ENCODE measurements at regions not wholly inside any gene's neighbourhood (a gene's known extent, or its start where the extent isn't known, plus 50 kb on each side); places are given as distances from the start of the nearest gene placed in this dataset.
"Not testable (repeated sequence)": the region's sequence is repeated elsewhere in the genome, so short reads cannot be mapped to it uniquely, and the experiment has no call there.

DNA sequence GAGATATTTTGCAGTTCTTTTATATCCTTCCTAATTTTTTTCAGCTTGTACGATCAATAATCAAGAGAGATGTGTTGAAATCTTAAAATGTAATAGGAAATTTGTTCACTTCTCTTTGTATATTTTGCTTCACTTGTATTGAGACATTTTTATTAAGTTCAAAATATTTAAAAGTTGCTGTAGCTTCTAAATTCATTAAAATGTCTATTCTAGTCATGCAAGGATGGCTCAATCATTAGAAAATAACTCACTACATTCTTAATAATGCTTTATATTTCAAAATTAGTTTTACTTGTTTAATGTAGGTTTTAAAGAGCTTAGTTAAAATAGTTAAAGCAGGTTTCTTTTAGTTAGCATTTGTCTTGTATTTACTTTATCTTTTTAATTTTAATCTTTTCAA lies 308.4 kb downstream of the CYRIA start:
- no peak for DNase-seq

DNA sequence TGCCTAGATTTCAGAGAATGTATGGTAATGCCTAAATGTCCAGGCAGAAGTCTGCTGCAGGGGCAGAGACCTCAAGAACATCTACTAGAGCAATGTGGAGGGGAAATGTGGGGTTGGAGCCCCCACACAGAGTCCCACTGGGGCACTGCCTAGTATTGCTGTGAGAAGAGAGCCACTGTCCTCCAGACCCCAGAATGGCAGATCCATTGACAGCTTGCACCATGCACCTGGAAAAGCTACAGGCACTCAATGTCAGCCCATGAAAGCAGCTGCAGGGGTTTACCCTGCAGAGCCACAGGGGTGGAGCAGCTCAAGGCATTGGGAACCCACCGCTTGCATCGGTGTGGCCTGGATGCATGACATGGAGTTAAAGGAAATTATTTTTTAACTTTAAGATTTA lies 314.1 kb downstream of the CYRIA start:
- DNase-seq, result no peak

DNA sequence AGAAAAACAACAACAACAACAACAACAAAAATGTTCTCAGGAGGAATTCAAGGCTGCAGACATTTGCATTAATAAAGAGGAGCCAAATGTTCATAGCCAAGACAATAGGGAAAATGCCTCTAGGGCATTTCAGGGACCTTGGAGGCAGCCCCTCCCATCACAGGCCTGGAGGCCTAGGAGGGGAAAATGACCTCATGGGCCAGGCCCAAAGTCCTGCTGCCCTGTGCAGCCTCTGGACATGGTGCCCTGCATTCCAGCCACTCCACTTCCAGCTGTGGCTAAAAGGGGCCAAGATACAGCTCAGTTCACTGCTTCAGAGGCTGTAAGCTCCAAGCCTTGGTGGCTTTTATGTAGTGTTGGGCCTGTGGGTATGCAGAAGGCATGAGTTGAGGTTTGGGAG lies 314.5 kb downstream of the CYRIA start:
- no peak for DNase-seq

DNA sequence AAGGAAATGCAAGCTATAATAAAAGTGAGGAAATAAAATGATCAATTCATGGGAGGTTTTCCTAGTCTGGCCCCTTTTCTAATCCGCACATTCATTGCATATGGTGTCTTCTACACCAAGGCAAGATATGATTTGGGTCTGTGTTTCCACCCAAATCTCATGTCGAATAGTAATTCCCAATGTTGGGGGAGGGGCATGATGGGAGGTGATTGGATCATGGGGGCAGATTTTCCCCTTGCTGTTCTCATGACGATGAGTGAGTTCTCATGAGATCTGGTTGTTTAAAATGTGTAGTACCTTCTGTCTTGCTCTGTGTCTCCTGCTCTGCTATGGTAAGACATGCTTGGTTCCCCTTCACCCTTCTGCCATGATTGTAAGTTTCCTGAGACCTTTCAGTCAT lies 315.4 kb downstream of the CYRIA start:
- no peak for DNase-seq

DNA sequence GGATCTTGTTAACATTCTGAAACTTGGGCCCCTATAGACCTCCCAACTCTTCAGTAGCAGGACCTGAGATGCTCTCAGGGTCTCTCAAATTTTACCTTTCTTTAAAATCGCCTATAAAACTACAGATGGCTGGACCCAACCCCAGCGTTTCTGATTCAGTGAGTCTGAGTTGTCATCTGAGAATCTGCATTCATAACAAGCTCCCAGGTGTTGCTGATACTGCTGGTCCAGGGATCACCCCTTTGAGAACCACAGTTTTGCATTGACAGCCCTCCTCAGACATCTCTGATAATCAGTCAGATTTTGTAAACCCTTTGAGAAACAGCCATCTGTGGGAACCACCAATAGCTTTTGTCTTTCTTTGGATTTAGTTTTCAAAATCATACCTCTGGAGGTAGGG lies 315.8 kb downstream of the CYRIA start:
- DNase-seq, result no peak

DNA sequence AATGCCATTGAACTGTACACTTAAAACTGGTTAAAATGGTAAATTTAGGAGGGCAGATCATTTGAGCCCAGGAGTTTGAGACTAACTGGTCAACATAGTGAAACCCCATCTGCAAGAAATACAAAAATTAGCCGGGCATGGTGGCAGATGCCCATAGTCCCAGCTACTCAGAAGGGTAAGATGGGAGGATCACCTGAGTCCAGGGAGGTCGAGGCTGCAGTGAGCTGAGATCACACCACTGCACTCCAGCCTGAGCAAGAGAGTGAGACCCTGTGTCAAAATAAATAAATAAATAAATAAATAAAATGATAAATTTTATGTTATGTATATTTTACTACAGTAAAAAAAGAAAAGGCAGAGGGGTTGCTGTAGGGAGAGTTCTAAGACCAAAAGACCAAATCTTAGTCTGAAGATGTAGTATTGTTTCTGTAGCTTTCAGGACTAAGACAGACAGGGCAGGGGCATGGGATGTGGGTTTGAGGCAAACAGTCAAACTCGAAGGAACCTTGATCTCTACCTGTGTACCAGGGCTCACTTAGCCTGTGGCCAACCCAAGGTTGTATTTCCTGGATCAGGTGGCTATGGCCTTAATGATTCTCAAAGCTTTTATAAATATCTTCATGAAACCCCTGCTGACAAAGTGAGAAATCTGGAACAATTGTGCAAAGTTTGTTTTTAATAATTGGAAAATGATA lies 316.7 kb downstream of the CYRIA start:
- no peak for DNase-seq

DNA sequence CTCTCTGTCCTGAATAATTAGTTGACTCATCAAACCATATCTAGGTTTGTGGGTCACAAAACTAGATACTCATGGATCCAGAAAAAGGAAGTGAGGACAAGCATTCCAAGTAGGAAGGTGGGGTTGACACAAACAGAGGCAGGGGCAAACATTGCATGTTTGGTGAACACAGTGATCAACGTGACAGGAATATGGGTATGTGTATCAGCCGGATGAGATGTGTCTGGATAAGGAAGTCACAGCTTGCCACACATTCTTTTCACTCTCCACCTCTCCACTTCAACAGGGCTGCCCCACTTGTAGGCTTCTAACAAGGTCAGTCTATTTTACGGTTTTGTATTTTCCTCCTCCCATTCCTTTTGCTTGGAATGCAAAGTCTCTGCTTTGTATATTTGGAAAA lies 319.0 kb downstream of the CYRIA start:
- DNase-seq, result no peak

DNA sequence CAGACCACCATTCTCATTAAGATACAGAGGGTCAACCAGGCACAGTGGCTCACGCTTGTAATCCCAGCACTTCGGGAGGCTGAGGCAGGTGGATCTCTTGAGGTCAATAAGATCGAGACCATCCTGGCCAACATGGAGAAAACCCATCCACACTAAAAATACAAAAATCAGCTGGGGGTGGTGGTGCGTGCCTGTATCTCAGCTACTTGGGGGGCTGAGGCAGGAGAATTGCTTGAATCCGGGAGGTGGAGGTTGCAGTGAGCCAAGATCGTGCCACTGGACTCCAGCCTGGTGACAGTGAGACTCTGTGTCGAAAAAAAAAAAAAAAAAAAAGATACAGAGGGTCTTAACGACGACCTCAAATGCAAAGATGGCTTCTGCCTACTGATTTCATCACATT lies 320.4 kb downstream of the CYRIA start:
- not testable (repeated sequence) for DNase-seq

DNA sequence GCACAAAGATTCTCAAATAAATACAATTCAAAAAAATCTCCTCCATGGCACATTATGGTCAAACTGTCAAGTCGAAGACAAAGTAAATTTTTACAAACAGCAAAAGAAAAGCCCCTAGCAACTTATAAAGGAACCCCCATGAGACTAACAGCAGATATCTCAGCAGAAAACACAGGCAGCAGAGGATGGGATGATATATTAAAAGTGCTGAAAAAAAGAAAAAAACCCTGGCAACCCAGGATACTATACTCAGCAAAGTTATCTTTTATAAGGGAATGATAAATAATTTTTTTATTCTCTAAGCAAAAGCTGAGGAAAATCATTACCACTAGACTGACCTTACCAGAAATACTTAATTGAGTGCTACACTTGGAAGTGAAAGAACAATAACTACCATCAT lies 326.4 kb downstream of the CYRIA start:
- no peak for DNase-seq

DNA sequence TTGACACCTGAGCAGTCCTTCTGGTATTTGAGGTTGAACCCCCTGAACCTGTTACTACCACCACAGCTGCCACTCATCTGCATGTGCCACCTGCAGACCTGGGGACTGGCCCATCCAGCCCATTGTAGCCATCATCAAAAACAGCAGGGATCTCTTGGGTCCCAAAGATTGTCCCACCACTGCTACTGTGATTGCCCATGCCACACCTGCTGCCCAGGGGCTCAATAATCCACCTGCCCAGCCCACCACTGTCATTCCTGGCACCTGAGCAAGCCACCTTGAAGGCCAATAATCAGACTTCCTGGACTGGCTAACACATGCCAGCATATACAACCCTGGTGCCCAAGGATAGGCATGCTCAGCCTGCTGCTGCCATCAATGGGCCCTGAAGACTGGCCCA lies 327.6 kb downstream of the CYRIA start:
- DNase-seq, result no peak

DNA sequence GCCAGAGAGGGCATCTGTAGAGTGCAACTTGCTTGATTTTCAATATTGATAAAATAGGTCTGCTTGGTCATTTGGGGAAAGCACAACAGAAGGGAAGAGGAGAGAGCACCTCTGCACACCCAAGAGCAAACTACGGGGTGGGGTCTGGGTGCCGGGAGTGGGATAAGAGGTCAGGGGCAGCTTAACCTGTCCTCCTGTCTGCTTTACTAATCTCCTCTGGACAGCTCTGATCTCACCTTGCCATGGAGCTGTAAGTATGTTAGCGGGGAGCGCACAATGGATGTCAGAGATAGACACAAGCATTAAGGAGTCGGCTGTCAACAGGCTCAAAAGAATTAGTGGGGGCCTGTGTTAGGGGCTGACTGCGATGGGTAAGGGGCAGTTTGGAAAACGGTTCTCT lies 328.7 kb downstream of the CYRIA start:
- DNase-seq, result no peak

DNA sequence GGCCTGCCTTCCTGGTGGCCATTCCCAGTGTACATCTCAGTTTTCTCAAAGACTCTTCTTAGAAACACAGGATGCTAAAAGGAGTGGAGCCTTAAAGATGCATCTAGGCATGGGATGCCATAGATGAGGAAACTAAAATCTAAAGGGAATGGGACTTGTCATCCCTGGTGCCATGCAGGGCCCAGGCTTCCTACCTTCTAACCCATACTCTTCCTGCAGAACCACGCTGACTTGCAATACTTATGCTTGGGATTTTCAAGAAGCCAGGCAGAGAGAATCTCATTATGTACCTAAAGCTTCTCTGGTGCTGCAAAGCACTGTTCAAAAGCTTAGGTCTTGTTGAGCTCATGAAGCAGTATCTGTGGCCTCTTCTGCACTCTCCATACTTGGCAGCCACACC lies 329.1 kb downstream of the CYRIA start:
- DNase-seq, result no peak

DNA sequence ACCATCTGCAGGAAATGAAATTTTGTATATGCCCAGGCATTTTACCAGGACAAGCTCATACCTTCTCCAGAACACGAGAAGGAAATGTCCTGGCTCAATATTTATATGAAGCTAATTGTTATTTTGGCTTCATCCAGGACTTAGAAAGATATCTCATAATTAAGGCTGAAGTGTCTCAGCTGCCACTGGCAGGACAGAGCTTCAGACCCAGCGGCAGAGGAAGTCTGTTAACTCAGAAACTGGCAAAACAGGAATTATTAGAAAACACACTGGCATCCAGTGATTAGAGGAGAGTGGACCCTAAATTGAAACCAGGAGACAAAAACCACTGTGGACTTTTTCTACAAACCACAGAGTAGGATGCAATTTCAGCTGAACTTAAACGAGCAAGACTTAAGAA lies 329.7 kb downstream of the CYRIA start:
- DNase-seq, result no peak

DNA sequence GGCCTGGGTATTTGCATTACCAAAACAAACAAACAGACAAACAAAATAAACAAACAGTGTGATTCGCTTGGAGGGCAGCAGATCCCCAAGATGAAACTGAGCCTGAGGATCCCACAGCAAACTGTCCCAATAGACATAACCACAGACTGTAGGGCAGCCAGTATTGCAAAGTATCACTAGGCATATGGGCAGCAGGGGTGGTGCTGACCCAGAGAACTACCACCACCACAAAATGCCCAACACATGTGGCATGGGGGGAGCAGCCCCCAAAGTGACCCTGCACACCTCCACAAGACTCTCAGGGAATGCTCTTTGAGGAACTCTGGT lies 330.1 kb downstream of the CYRIA start:
- no peak for DNase-seq

DNA sequence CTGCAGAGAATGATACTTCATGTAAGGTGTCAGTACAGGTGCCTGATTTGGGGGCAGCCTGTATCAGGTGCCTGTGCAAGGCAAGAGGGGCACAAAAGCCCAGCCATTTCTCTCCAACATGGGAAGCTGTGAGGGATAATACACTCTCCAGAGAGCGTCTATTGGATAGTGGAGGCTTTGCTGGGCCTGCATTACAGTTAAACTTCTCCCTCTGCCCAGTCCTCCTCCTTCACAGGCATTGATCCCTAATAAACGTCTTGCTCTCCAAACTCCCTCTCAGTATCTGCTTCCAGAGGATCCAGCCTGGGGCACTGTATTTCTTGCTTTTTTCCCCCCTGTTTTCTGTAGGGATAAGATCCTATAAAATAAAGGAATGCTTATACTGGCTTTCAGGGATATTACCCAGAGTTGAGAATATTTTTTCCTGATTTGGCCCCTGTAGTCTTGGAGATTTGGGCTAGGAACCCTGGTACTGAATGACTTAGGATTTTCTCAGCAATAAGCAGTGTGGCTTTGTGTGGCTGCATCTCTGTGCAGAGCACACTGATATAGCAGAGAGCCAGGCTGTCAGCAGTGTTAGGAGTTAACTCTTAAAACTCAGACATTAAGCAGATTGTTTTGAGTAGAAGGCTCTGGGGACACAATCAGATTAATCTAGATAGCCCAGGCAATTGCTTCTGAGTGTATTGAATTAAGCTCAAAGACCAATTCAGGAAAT lies 330.6 kb downstream of the CYRIA start:
- DNase-seq, result no peak

DNA sequence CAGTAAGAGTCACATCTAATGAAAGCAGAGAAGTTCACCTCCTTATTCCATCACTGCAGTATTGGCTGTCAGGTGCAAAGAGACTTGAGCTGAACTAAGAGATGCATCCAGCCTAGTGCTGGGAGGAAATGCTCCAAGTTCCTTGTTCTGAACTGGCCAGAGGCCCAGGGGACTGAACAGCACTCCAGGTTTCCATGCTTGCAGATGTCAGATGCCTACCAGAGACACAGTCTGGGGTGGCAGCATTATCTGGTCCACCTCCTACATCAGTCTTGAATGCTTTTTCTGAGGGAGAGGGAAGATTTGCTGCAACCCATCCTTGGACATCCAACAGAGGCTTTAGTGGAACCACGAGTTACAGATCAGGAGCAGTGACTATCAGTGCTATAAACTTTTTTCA lies 331.3 kb downstream of the CYRIA start:
- DNase-seq, result no peak

DNA sequence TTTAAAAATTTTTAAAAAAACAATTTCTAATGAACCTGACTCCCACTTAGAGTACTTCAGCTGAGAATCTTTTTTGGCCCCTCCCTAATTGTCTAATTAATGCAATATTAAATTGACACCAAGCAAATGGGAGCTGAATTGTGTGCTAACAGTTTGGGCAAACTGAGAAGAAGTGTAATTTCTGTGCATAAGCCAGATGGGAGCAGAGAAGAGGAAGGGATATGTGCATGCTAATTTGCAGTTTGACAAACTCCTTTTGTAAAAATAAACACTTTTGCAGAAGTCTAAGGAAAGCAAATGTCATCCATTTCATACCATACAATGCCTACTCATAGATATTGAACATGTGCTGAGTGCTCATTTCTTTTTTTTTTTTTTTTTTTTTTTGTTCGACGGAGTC lies 332.0 kb downstream of the CYRIA start:
- DNase-seq, result no peak

DNA sequence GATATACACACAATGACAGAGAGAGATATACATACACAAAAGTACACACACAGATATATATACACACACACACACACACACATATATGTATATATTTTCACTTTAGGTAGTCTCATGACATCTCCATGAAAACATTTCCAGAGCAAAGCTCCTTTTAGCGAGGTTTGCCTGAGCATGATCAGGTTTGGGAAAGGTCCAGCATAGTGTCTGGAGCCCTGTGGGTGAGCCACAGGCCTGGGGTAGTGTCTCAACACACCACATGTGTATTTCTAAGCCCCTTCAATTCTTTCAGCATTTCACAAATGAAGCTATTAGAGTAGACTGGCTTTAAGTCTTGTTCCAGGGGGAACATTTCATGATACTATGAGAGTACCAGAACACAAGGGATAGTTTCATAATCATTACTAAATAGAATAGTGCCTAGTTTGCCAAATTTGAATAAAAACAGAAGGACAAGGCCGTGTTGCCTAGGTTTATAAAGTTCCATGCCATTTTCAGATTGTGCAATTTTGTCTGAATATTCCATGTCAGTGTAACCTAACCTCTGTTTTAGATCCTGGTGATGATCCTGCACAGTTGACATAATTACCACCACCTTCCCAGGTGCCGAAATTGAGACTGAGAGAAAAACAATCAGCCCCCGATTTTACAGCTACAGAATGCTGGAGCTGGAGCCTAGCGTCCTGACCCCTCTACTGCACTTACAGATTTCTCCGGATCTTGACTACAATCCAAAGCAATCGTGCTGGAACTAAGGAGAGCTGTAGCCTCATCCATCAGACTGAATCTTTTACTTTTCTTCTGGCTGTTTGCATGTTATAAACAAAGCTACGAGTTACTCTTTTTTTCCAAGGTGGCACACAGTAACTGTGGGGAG lies 332.7 kb downstream of the CYRIA start:
- DNase-seq, result no peak

DNA sequence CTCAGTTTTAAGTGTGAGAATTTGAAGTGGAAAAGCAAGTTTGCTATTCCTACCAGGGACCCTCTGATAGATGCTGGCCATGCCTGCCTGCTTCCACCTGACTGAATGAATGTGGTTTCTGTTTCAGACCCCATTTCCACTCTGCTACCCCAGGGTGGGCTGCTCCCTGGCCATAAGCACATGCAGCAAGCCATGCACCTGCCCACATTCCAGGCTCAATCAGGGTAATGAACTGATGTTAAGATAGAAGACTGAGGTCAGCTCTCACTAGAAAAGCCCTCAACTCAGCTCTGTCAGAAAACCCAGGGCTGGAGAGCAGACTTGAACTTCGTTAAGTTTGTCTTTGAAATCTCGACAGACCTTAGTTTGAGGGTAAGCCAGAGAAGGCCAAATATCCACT lies 333.9 kb downstream of the CYRIA start:
- no peak for DNase-seq

DNA sequence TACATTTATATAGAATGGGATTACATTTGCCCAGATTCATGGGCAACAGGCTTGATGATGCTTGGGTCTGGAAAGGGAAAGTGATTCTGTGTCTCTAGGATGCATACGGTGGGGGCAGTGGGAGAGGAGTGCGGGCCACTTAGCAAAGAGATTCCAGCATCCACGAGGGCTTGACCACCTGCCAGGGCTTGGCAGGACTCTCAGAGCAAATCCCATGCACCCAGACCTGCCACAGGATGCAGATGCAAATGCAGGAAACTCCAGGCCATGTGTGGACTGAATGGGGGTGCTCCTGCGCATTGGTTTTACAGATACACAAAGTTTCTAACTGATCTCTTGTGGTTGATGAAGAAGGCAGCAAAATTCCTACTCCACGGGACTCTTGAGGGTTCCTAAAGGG lies 334.7 kb downstream of the CYRIA start:
- DNase-seq, result no peak

DNA sequence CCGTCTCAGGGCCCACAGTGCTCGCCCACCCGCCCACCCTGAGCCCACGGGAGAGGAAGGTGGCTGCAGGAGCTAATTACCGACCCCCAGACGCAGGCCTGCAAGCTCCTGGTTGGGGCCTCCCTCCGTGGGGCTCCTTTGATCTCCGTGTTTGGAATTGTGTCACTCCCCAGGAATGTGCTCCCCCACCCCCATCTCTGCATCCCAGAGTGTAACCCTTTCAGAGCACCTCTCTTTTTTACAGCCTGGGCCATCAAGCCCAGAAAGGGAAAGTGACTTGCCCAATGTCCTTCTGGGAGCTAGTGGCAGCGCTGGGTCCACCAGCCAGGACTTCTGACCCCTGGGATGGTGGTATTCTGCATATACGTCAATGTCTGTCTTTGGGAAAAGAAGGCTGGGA lies 335.1 kb downstream of the CYRIA start:
- DNase-seq, result no peak

DNA sequence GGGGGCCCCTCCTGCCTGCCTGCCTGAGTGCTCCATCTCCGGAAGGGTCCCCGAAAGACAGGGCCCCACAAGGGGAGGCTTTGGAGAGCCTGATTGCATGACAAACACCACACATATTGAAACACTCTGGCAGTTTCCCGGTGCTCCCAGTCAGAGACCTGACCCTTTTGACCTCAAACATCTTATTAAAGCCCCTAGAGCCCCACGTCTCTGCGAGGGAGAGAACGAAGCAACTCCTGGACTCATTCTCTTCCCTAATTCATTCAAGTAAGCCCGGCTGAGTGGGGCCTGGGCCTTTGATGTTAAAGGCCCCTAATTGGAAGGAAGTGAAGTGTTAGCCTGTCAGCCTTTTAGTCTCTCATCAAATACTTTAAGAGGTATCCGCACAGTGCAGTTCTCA lies 335.6 kb downstream of the CYRIA start:
- DNase-seq, result no peak

DNA sequence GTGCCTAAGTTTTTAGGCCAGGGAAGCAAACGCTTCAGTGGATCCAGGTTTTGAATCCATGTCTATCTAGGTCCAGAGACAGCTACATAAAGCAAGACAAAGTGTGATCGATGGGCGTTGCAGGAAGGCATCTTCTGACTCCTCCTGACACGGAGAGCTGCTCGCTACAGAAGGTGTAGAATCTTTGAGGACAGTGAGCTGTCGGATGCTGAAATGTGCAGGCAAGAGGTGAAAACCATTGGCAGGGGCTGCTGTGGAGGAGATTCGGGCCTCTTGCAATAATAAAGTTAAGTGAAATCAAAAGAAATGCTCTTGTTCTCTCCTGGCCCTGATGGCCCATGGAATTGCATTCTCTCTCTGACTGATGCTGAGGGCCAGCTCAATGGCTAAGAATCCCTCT lies 336.2 kb downstream of the CYRIA start:
- no peak for DNase-seq

DNA sequence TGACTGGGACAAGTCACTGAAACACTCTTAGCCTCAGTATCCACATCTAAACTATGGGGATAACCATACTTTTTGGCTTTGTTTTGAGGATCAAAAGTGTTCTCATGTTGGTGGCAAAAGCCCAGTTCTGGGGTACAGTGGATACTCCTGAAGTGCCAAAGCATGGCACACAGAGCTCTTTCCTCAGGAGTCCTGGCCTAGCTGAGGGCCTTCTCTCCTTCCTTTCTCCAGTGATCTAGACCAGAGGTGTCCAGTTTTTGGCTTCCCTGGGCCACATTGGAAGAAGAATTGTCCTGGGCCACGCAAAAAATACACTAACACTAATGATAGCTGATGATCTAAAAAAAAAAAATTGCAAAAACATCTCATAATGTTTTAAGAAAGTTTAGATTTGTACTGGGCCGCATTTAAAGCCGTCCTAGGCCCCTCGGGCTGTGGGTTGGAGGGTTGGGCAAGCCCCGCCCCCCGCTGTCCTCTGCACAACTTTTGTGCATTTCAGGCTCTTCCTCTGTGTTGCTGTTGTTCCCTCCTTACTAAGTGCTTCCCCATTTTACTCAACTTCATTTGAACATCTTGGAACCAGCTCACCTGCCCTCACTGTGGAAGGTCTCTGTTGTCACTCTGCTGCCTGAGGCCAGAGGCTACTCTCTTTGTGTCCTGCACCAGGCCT lies 337.0 kb downstream of the CYRIA start:
- no peak for DNase-seq
